ENCODE measurements at regions not wholly inside any gene's neighbourhood (a gene's known extent, or its start where the extent isn't known, plus 50 kb on each side); places are given as distances from the start of the nearest gene placed in this dataset.

DNA sequence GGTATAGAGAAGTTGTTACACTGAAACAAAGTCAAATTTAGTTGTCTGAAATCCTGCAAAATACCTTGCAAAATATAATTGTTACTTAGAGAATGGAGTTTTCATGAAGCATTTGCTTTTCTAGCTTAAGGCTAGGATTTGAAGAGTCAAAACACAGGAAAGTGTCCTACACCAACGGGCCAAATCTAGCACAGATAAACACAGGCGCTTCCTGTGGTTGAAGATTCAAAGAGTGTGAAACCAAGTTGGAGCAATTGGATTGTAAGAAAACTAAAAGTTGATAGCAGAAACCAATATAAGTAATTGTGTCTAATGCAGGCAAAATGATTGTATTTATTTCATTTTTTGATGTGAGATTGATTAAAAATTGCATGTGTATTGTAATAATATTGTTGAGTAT lies 2002.5 kb upstream of the TENM3 start (continued):
- no peak for TF ChIP-seq SRF (IDR thresholded peaks at IDR 0.05; ENCODE audit: low read depth in 2 of 2, low read length in 2 of 2)
- TF ChIP-seq, protein P1, sequence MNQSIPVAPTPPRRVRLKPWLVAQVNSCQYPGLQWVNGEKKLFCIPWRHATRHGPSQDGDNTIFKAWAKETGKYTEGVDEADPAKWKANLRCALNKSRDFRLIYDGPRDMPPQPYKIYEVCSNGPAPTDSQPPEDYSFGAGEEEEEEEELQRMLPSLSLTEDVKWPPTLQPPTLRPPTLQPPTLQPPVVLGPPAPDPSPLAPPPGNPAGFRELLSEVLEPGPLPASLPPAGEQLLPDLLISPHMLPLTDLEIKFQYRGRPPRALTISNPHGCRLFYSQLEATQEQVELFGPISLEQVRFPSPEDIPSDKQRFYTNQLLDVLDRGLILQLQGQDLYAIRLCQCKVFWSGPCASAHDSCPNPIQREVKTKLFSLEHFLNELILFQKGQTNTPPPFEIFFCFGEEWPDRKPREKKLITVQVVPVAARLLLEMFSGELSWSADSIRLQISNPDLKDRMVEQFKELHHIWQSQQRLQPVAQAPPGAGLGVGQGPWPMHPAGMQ (IDR thresholded peaks at IDR 0.05; ENCODE audit: borderline replicate concordance): no peak
- TF ChIP-seq, protein P2, sequence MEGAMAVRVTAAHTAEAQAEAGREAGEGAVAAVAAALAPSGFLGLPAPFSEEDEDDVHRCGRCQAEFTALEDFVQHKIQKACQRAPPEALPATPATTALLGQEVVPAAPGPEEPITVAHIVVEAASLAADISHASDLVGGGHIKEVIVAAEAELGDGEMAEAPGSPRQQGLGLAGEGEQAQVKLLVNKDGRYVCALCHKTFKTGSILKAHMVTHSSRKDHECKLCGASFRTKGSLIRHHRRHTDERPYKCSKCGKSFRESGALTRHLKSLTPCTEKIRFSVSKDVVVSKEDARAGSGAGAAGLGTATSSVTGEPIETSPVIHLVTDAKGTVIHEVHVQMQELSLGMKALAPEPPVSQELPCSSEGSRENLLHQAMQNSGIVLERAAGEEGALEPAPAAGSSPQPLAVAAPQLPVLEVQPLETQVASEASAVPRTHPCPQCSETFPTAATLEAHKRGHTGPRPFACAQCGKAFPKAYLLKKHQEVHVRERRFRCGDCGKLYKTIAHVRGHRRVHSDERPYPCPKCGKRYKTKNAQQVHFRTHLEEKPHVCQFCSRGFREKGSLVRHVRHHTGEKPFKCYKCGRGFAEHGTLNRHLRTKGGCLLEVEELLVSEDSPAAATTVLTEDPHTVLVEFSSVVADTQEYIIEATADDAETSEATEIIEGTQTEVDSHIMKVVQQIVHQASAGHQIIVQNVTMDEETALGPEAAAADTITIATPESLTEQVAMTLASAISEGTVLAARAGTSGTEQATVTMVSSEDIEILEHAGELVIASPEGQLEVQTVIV (IDR thresholded peaks at IDR 0.05; ENCODE audit: borderline replicate concordance, partially characterized antibody): no peak

DNA sequence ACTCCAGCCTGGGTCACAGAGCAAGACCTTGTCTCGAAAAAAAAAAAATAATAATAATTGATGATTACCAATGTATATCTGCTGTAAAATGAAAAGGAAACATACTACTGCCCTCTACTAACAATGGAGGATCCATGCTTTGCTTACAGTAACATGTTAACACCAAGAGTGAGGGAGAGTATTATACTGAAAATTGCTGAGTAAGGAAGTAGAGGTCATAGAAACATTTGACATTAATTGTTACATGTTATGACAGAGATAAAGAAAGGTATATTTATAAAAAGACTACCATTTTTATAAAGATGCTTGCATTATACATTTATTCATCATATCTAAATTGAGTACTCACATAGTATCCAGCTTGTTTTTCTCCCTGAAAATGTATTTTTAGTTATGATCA lies 1989.8 kb upstream of the TENM3 start:
- no peak for FAIRE-seq
- in situ Hi-C loops (cut with MboI): no loop called here
- ChIA-PET CTCF (no interaction called here), POLR2A (no interaction called here), SMC1A (ENCODE audit: uncharacterized antibody, unreplicated experiment) (no interaction called here), RAD21 (ENCODE audit: unreplicated experiment) (no interaction called here)
- Histone ChIP-seq H4K20me1 (ENCODE audit: control insufficient read depth, insufficient read depth) (no peaks in the 10 kb centered on the region), H3K36me3 (ENCODE audit: control insufficient read depth in 2 of 2, insufficient read depth in 2 of 2, low read length in 1 of 2) (no peaks in the 10 kb centered on the region), H3K4me1 (ENCODE audit: control insufficient read depth, insufficient read depth, low read length) (no peaks in the 10 kb centered on the region), H3K4me2 (ENCODE audit: control insufficient read depth, insufficient read depth) (no peak overlapping the region), H3K9ac (ENCODE audit: control insufficient read depth, insufficient read depth, low read length) (no peak overlapping the region), H3K27me3 (replicated peaks in 1 of 2; ENCODE audit: control insufficient read depth in 2 of 2, insufficient read depth in 2 of 2, low read length in 1 of 2) (no peaks in the 10 kb centered on the region), H3K79me2 (ENCODE audit: control insufficient read depth, insufficient read depth, low read length) (no peaks in the 10 kb centered on the region), H3K9me3 (replicated peaks; ENCODE audit: control insufficient read depth, insufficient read depth, low read length) (no peaks in the 10 kb centered on the region), H3K4me3 (no peak overlapping the region), H2AFZ (ENCODE audit: control insufficient read depth, low read depth, low read length) (no peak overlapping the region), H3K27ac (ENCODE audit: control insufficient read depth, insufficient read depth) (no peak overlapping the region)
- no TSS peak for BruUV-seq (replicated peaks)
- ATAC-seq: no peak
- no peak for TF ChIP-seq MXI1 (IDR thresholded peaks at IDR 0.05; ENCODE audit: low read depth, low read length)
- no peak for TF ChIP-seq NRF1 (conservative IDR thresholded peaks at IDR 0.05; ENCODE audit: low read depth, low read length)
- TF ChIP-seq RB1 (IDR thresholded peaks at IDR 0.05; ENCODE audit: borderline replicate concordance): no peak
- TF ChIP-seq HDAC2 (IDR thresholded peaks at IDR 0.05): no peak
- intact Hi-C loops (cut with micrococcal nuclease; ENCODE audit: unreplicated experiment): no loop called here
- DNase-seq (ENCODE audit: low read depth, low spot score): no peak
- 0% methylated on average over 1 of the region's 1 CpG for WGBS (ENCODE audit: insufficient coverage, insufficient replicate concordance, low lambda C conversion rate, missing lambda C conversion rate)

Measured in GM12878 (cell line).